GM12878 (cell line): ENCODE measurements at regions not wholly inside any gene's neighbourhood (a gene's known extent, or its start where the extent isn't known, plus 50 kb on each side); places are given as distances from the start of the nearest gene placed in this dataset.

Experiments used
- ATAC-seq: fragments of 200-7000 bp; cut with Tn5 transposase; 3 replicates; pipeline ENCODE4 v1.9.1; 2020; ENCODE audit warnings: mild to moderate bottlenecking, moderate library complexity
- BruUV-seq: library from RNA; stranded (reverse); fragments of 400-500 nt; replicated peaks from 2 replicates; lab custom pipeline; 2021; lab: Mats Ljungman, UMichigan
- CTCF ChIA-PET: fragments of 300-600 bp; sonication (Branson Sonifier 250); formaldehyde crosslinking; extraction: SDS; loops from one replicate; lab custom pipeline; 2021; ENCODE audit warnings: inconsistent platforms; lab: Yijun Ruan, JAX
- POLR2A ChIA-PET: fragments of 350-600 bp; formaldehyde crosslinking; extraction: SDS; loops from one replicate; lab custom pipeline; 2021; ENCODE audit warnings: inconsistent platforms; lab: Charles Lee
- RAD21 ChIA-PET: fragments of 300-600 bp; sonication (Branson Sonifier 250); formaldehyde crosslinking; loops from one replicate; lab custom pipeline; 2023; ENCODE audit warnings: antibody characterized with exemption; ENCODE audit not compliant: unreplicated experiment; lab: Charles Lee
- SMC1A ChIA-PET: fragments of 300-600 bp; sonication (Branson Sonifier 250); formaldehyde crosslinking; loops from one replicate; lab custom pipeline; 2023; ENCODE audit not compliant: unreplicated experiment, uncharacterized antibody; lab: Charles Lee
- DNase-seq: peaks from one replicate; pipeline ENCODE4 v3.0.0-alpha.2; 2011; ENCODE audit warnings: low read depth, low spot score
- FAIRE-seq: peaks from 3 replicates; lab custom pipeline; 2011; peaks lifted over from hg19 to GRCh38; lab: Jason Lieb, UNC
- H2AFZ ChIP-seq: 2 replicates; pipeline ENCODE4 v1.6.0; 2011; ENCODE audit warnings: low read depth, low read length, control low read depth; ENCODE audit not compliant: control insufficient read depth
- H3K27ac ChIP-seq: 2 replicates; pipeline ENCODE4 v1.5.1; 2011; ENCODE audit warnings: control low read depth; ENCODE audit not compliant: control insufficient read depth, insufficient read depth
- H3K27me3 ChIP-seq, 2 experiments: replicated peaks in 1 of 2; 2 replicates each; pipeline versions ENCODE4 v1.6.0 to v1.6.1; 2011; ENCODE audit warnings: low read length in 1 of 2; ENCODE audit not compliant: control insufficient read depth in 2 of 2, insufficient read depth in 2 of 2
- H3K36me3 ChIP-seq, 2 experiments: 2 replicates each; pipeline ENCODE4 v1.5.1; 2011; ENCODE audit warnings: low read length in 1 of 2; ENCODE audit not compliant: control insufficient read depth in 2 of 2, insufficient read depth in 2 of 2
- H3K4me1 ChIP-seq: 2 replicates; pipeline ENCODE4 v1.6.1; 2011; ENCODE audit warnings: mild to moderate bottlenecking, low read length, moderate library complexity, mixed read lengths; ENCODE audit not compliant: control insufficient read depth, insufficient read depth
- H3K4me2 ChIP-seq: 2 replicates; pipeline ENCODE4 v1.6.0; 2011; ENCODE audit warnings: control low read depth; ENCODE audit not compliant: control insufficient read depth, insufficient read depth
- H3K4me3 ChIP-seq: fragments of 200-600 bp; sonication (generic); 2 replicates; pipeline ENCODE4 v1.5.1; 2016
- H3K79me2 ChIP-seq: 2 replicates; pipeline ENCODE4 v1.6.0; 2011; ENCODE audit warnings: low read length; ENCODE audit not compliant: control insufficient read depth, insufficient read depth
- H3K9ac ChIP-seq: 2 replicates; pipeline ENCODE4 v1.8.0; 2011; ENCODE audit warnings: low read length, control low read depth, mixed read lengths; ENCODE audit not compliant: control insufficient read depth, insufficient read depth
- H3K9me3 ChIP-seq: replicated peaks from 3 replicates; pipeline ENCODE4 v1.5.1; 2011; ENCODE audit warnings: mild to moderate bottlenecking, low read length; ENCODE audit not compliant: control insufficient read depth, insufficient read depth
- H4K20me1 ChIP-seq: 2 replicates; pipeline ENCODE4 v1.6.0; 2011; ENCODE audit not compliant: control insufficient read depth, insufficient read depth
- E4F1 ChIP-seq: fragments of 450-650 bp; IDR thresholded peaks from 2 replicates; pipeline ENCODE4 v1.6.1; 2018; ENCODE audit warnings: borderline replicate concordance, mild to moderate bottlenecking; ENCODE audit not compliant: partially characterized antibody
- GABPA ChIP-seq: IDR thresholded peaks from 2 replicates; pipeline ENCODE4 v1.6.1; 2014; ENCODE audit warnings: antibody characterized with exemption, low read depth, mild to moderate bottlenecking, inconsistent platforms
- HCFC1 ChIP-seq: fragments of 150-350 bp; IDR thresholded peaks from 2 replicates; pipeline ENCODE4 v1.6.1; 2014; ENCODE audit warnings: low read length
- IKZF2 ChIP-seq, 2 experiments: fragments of 450-650 bp; IDR thresholded peaks; 2 replicates each; pipeline ENCODE4 v1.6.1; 2017; ENCODE audit warnings: mild to moderate bottlenecking in 2 of 2, moderate library complexity in 2 of 2
- KAT2A ChIP-seq: conservative IDR thresholded peaks from 2 replicates; pipeline ENCODE4 v1.6.1; 2011; ENCODE audit warnings: low read depth, low read length; ENCODE audit not compliant: control insufficient read depth
- WGBS: methylation state at CpG from one replicate; pipeline ENCODE4 v1.1.6; 2016; ENCODE audit warnings: low lambda C conversion rate; ENCODE audit not compliant: insufficient replicate concordance, insufficient coverage; ENCODE audit errors: missing lambda C conversion rate; 5-methylcytosine and 5-hydroxymethylcytosine counted together
- in situ Hi-C: fragments of 300-500 bp; cut with MboI; formaldehyde crosslinking; loops from 9 replicates; pipeline ENCODE4 v1.14.3; 2018; ENCODE audit warnings: mixed read lengths
- intact Hi-C: fragments of 100-400 bp; cut with micrococcal nuclease; formaldehyde crosslinking; loops from one replicate; pipeline ENCODE4 v1.14.2; 2022; ENCODE audit not compliant: unreplicated experiment

- ChIA-PET RAD21 (interaction anchor here (1.4 kb wide), 1 partner anchor 9 kb away, joined by 4 read pairs; no protein-coding TSS in a partner anchor), CTCF (no interaction called here), POLR2A (interaction anchor here (0.6 kb wide), 1 partner anchor 55 kb away, joined by 9 read pairs; no protein-coding TSS in a partner anchor), SMC1A (interaction anchor here (0.6 to 1.2 kb wide), 4 partner anchors 14 to 215 kb away, joined by 3 read pairs; no protein-coding TSS in a partner anchor)
- intact Hi-C loops = no loop called here
- no peaks in the 10 kb centered on the region for H3K4me1 ChIP-seq
- no peak for ATAC-seq
- no peak overlapping the region for H3K27ac ChIP-seq
- no peaks in the 10 kb centered on the region for H4K20me1 ChIP-seq
- WGBS = 1% methylated on average over 4 of the region's 4 CpGs
- H2AFZ ChIP-seq = no peak overlapping the region
- H3K9ac ChIP-seq = no peak overlapping the region
- no peaks in the 10 kb centered on the region for H3K9me3 ChIP-seq
- FAIRE-seq = no peak
- no peak overlapping the region for H3K4me3 ChIP-seq
- no peaks in the 10 kb centered on the region for H3K79me2 ChIP-seq
- no peak for TF ChIP-seq GABPA
- TF ChIP-seq HCFC1 = no peak
- no peak for TF ChIP-seq E4F1
- no peak for TF ChIP-seq KAT2A
- no peak for TF ChIP-seq IKZF2 (IDR thresholded peaks at IDR 0.05)
- no TSS peak for BruUV-seq
- in situ Hi-C loops = no loop called here
- H3K4me2 ChIP-seq = no peak overlapping the region
- no peaks in the 10 kb centered on the region for H3K27me3 ChIP-seq
- no peaks in the 10 kb centered on the region for H3K36me3 ChIP-seq
- DNase-seq = no peak
Observed at GRCh38 chr9:73575101-73576060, 423.7 kb downstream of the ANXA1 start.
